Cerebellar nuclear complex (tissue), 1 donor: ENCODE measurements at regions not wholly inside any gene's neighbourhood (a gene's known extent, or its start where the extent isn't known, plus 50 kb on each side); places are given as distances from the start of the nearest gene placed in this dataset.

Source experiments
- DNase-seq, 2 experiments: peaks; one replicate each; lab custom pipeline; 2025; lab: John Stamatoyannopoulos, UW

GRCh38 chr1:54497338-54497737 lies 50.7 kb upstream of the ACOT11 start:
- no peak for DNase-seq

- no peak for DNase-seq
Measured at GRCh38 chr1:54495954-54496353, 52.1 kb upstream of the ACOT11 start.

- no peak for DNase-seq
Measured at GRCh38 chr1:54493608-54494007, 54.4 kb upstream of the ACOT11 start.

- DNase-seq: no peak
Measured at GRCh38 chr1:54490361-54491248, 57.4 kb upstream of the ACOT11 start.

GRCh38 chr1:54489627-54490250 lies 58.3 kb upstream of the ACOT11 start:
- DNase-seq: no peak

GRCh38 chr1:54488779-54489626 lies 59.0 kb upstream of the ACOT11 start:
- no peak for DNase-seq

- DNase-seq: peak in 1 of 2 experiments; percentile 71
Measured at GRCh38 chr1:54488065-54488750, 59.8 kb upstream of the ACOT11 start.

GRCh38 chr1:54487571-54488050 lies 60.4 kb upstream of the ACOT11 start:
- DNase-seq: peak in 1 of 2 experiments; percentile 39

GRCh38 chr1:54486907-54487306 lies 61.1 kb upstream of the ACOT11 start:
- DNase-seq: no peak

- no peak for DNase-seq
Measured at GRCh38 chr1:54485416-54485815, 62.6 kb upstream of the ACOT11 start.

- DNase-seq: no peak
Measured at GRCh38 chr1:54483875-54484437, 64.1 kb upstream of the ACOT11 start.

GRCh38 chr1:54481201-54481884 lies 66.7 kb upstream of the ACOT11 start:
- no peak for DNase-seq

GRCh38 chr1:54480525-54480848 lies 67.5 kb upstream of the ACOT11 start:
- DNase-seq: no peak

- no peak for DNase-seq
Measured at GRCh38 chr1:54479841-54480524, 68.0 kb upstream of the ACOT11 start.

GRCh38 chr1:54479251-54479650 lies 68.8 kb upstream of the ACOT11 start:
- no peak for DNase-seq

- no peak for DNase-seq
Measured at GRCh38 chr1:54477153-54477561, 70.9 kb upstream of the ACOT11 start.

GRCh38 chr1:54476530-54477109 lies 70.4 kb upstream of the SSBP3 start:
- DNase-seq: no peak

GRCh38 chr1:54475946-54476516 lies 69.8 kb upstream of the SSBP3 start:
- DNase-seq: no peak

GRCh38 chr1:54475357-54475881 lies 69.2 kb upstream of the SSBP3 start:
- DNase-seq: no peak
